AG04450 (cell line): ENCODE measurements at regions not wholly inside any gene's neighbourhood (a gene's known extent, or its start where the extent isn't known, plus 50 kb on each side); places are given as distances from the start of the nearest gene placed in this dataset.

Source experiments
- CTCF ChIA-PET: fragments of 300-600, 350-600 bp; formaldehyde crosslinking; extraction: SDS; loops from one replicate; lab custom pipeline; 2022; ENCODE audit warnings: antibody characterized with exemption, inconsistent platforms; lab: Charles Lee
- POLR2A ChIA-PET: fragments of 350-600 bp; formaldehyde crosslinking; extraction: SDS; loops from one replicate; lab custom pipeline; 2021; ENCODE audit warnings: antibody characterized with exemption, inconsistent platforms; lab: Yijun Ruan, JAX
- DNase-seq: peaks from one replicate; pipeline ENCODE4 v3.0.0-alpha.2; 2011; ENCODE audit warnings: low read depth, low spot score
- H3K27ac ChIP-seq: one replicate; pipeline ENCODE4 v1.5.1; 2012; ENCODE audit warnings: low read depth, low read length, control low read depth
- H3K27me3 ChIP-seq: one replicate; pipeline ENCODE4 v1.6.0; 2012; ENCODE audit warnings: low read length; ENCODE audit not compliant: control insufficient read depth, insufficient read depth
- H3K4me3 ChIP-seq: 2 replicates; pipeline ENCODE4 v1.5.1; 2011; ENCODE audit warnings: mild to moderate bottlenecking, low read depth, low read length, control low read depth
- H3K9me3 ChIP-seq: 2 replicates; pipeline ENCODE4 v1.5.1; 2012; ENCODE audit warnings: low read length; ENCODE audit not compliant: control insufficient read depth, insufficient read depth
- CTCF ChIP-seq: IDR thresholded peaks from 2 replicates; pipeline ENCODE4 v1.5.1; 2011; ENCODE audit warnings: low read depth, low read length, control low read depth, inconsistent platforms

- TF ChIP-seq CTCF, result no peak
- CTCF ChIA-PET, result no interaction called here
- POLR2A ChIA-PET, result no interaction called here
- H3K27ac ChIP-seq, result no peak overlapping the region
- peaks cover 2% of the 10 kb centered on the region for H3K27me3 ChIP-seq
- no peak overlapping the region for H3K4me3 ChIP-seq
- DNase-seq, result no peak
- H3K9me3 ChIP-seq, result no peaks in the 10 kb centered on the region
Measured at GRCh38 chr1:218939095-218939494, 234.6 kb upstream of the LYPLAL1 start.

- no peak overlapping the region for H3K27ac ChIP-seq
- no peak overlapping the region for H3K4me3 ChIP-seq
- POLR2A ChIA-PET, result no interaction called here
- H3K27me3 ChIP-seq, result peaks cover 2% of the 10 kb centered on the region
- no peaks in the 10 kb centered on the region for H3K9me3 ChIP-seq
- DNase-seq, result no peak
- CTCF ChIA-PET, result no interaction called here
- no peak for TF ChIP-seq CTCF
Measured at GRCh38 chr1:218942431-218942830, 231.2 kb upstream of the LYPLAL1 start.

- no peak for DNase-seq
- Histone ChIP-seq H3K27me3 (peaks cover 2% of the 10 kb centered on the region), H3K27ac (no peak overlapping the region), H3K9me3 (no peaks in the 10 kb centered on the region), H3K4me3 (no peak overlapping the region)
- TF ChIP-seq CTCF, result no peak
- ChIA-PET POLR2A (no interaction called here), CTCF (no interaction called here)
Measured at GRCh38 chr1:218943371-218943770, 230.3 kb upstream of the LYPLAL1 start.

- peaks cover 2% of the 10 kb centered on the region for H3K27me3 ChIP-seq
- ChIA-PET CTCF (no interaction called here), POLR2A (no interaction called here)
- no peak overlapping the region for H3K27ac ChIP-seq
- no peak for DNase-seq
- no peak overlapping the region for H3K4me3 ChIP-seq
- no peak for TF ChIP-seq CTCF
- no peaks in the 10 kb centered on the region for H3K9me3 ChIP-seq
Measured at GRCh38 chr1:218945050-218945449, 228.6 kb upstream of the LYPLAL1 start.

DNA sequence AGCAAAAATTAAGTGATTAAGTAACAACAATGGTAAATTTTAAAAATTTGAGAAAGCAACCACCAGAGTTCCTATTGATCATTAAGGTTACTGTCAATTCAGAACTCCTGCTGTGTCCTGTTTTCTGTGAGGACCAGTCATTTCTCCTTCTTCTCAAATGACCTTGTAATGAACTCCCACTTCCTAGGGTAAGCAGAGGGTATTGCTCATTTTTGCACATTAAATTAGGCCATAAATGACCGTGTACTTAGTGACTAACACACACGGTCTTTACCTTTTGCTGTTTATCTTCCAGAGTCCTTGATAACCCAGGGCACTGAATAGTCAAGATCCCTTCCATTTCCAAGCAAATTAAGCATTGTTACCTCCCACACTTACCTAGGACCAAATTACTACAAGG is 227.5 kb upstream of the LYPLAL1 start:
- POLR2A ChIA-PET, result no interaction called here
- Histone ChIP-seq H3K27me3 (peaks cover 2% of the 10 kb centered on the region), H3K4me3 (no peak overlapping the region), H3K27ac (no peak overlapping the region), H3K9me3 (no peaks in the 10 kb centered on the region)
- CTCF ChIA-PET, result no interaction called here
- no peak for TF ChIP-seq CTCF
- no peak for DNase-seq
